IMR-90 (cell line): ENCODE measurements at regions not wholly inside any gene's neighbourhood (a gene's known extent, or its start where the extent isn't known, plus 50 kb on each side); places are given as distances from the start of the nearest gene placed in this dataset.

Source experiments
- ATAC-seq: fragments of 200-7000 bp; cut with Tn5 transposase; 2 replicates; pipeline ENCODE4 v1.9.1; 2020; ENCODE audit warnings: low read depth, mild to moderate bottlenecking, moderate library complexity
- BruUV-seq: library from RNA; stranded (reverse); fragments of 400-500 nt; replicated peaks from 2 replicates; lab custom pipeline; 2021; lab: Mats Ljungman, UMichigan
- CTCF ChIA-PET: fragments of 300-600 bp; formaldehyde crosslinking; extraction: SDS; loops from one replicate; lab custom pipeline; 2021; ENCODE audit warnings: antibody characterized with exemption; lab: Yijun Ruan, JAX
- POLR2A ChIA-PET: fragments of 300-600 bp; sonication (Branson Sonifier 250); formaldehyde crosslinking; loops from one replicate; lab custom pipeline; 2022; ENCODE audit warnings: antibody characterized with exemption; ENCODE audit not compliant: unreplicated experiment; lab: Charles Lee
- DNase-seq: peaks from one replicate; pipeline ENCODE4 v3.0.0; 2013
- H2AFZ ChIP-seq: replicated peaks from 2 replicates; pipeline ENCODE3; 2013; ENCODE audit warnings: low read length, mild to moderate bottlenecking; ENCODE audit not compliant: poor library complexity
- H2AK5ac ChIP-seq: 2 replicates; pipeline ENCODE4 v1.6.1; 2013; ENCODE audit warnings: low read depth, low read length, inconsistent platforms
- H2AK9ac ChIP-seq: replicated peaks from 2 replicates; pipeline ENCODE3; 2013; ENCODE audit warnings: mild to moderate bottlenecking, low read depth, low read length, moderate library complexity; ENCODE audit not compliant: poor library complexity
- H2BK120ac ChIP-seq: 2 replicates; pipeline ENCODE4 v1.6.1; 2013; ENCODE audit warnings: low read depth, low read length, inconsistent platforms
- H2BK15ac ChIP-seq: 3 replicates; pipeline ENCODE4 v1.6.1; 2013; ENCODE audit warnings: low read depth, low read length, inconsistent platforms
- H2BK20ac ChIP-seq: 2 replicates; pipeline ENCODE4 v1.6.1; 2013; ENCODE audit warnings: low read depth, mild to moderate bottlenecking, inconsistent platforms, low read length, moderate library complexity
- H2BK5ac ChIP-seq: 2 replicates; pipeline ENCODE4 v1.6.1; 2013; ENCODE audit warnings: mild to moderate bottlenecking, low read depth, low read length, inconsistent platforms; ENCODE audit not compliant: poor library complexity, severe bottlenecking
- H3K14ac ChIP-seq: replicated peaks from 2 replicates; pipeline ENCODE4 v1.6.1; 2013; ENCODE audit warnings: low read depth, low read length, inconsistent platforms
- H3K18ac ChIP-seq: 2 replicates; pipeline ENCODE4 v1.6.1; 2013; ENCODE audit warnings: low read depth, low read length, control low read depth
- H3K23ac ChIP-seq: 2 replicates; pipeline ENCODE4 v1.6.1; 2013; ENCODE audit warnings: low read depth, low read length, inconsistent platforms
- H3K27ac ChIP-seq: 2 replicates; pipeline ENCODE4 v1.5.1; 2013; ENCODE audit warnings: mild to moderate bottlenecking, control low read depth, low read length; ENCODE audit not compliant: insufficient read depth
- H3K27me3 ChIP-seq: 2 replicates; pipeline ENCODE4 v1.6.1; 2013; ENCODE audit warnings: low read length; ENCODE audit not compliant: control insufficient read depth, insufficient read depth
- H3K36me3 ChIP-seq: 2 replicates; pipeline ENCODE4 v1.6.1; 2013; ENCODE audit warnings: low read length, mixed read lengths; ENCODE audit not compliant: control insufficient read depth, insufficient read depth
- H3K4ac ChIP-seq: 2 replicates; pipeline ENCODE4 v1.6.1; 2013; ENCODE audit warnings: low read depth, low read length, inconsistent platforms
- H3K4me1 ChIP-seq: 2 replicates; pipeline ENCODE4 v1.6.1; 2013; ENCODE audit warnings: low read length, mixed read lengths; ENCODE audit not compliant: control insufficient read depth, insufficient read depth
- H3K4me2 ChIP-seq: 2 replicates; pipeline ENCODE4 v1.6.1; 2013; ENCODE audit warnings: low read depth, mild to moderate bottlenecking, control low read depth, low read length, moderate library complexity
- H3K4me3 ChIP-seq: 2 replicates; pipeline ENCODE4 v1.5.1; 2013; ENCODE audit warnings: low read depth, mild to moderate bottlenecking, control low read depth, low read length, moderate library complexity; ENCODE audit not compliant: insufficient read depth
- H3K56ac ChIP-seq: 2 replicates; pipeline ENCODE4 v1.6.1; 2013; ENCODE audit warnings: low read length, inconsistent platforms; ENCODE audit not compliant: insufficient read depth; ENCODE audit errors: extremely low read depth
- H3K79me1 ChIP-seq, 2 experiments: 2 replicates each; pipeline ENCODE4 v1.6.1; 2013; ENCODE audit warnings: low read length in 2 of 2, inconsistent platforms in 1 of 2, low read depth in 1 of 2
- H3K9ac ChIP-seq: 2 replicates; pipeline ENCODE4 v1.6.1; 2013; ENCODE audit warnings: low read depth, low read length, control low read depth
- H3K9me1 ChIP-seq: 2 replicates; pipeline ENCODE4 v1.6.1; 2013; ENCODE audit warnings: low read length, inconsistent platforms; ENCODE audit not compliant: insufficient read depth
- H3K9me3 ChIP-seq: 2 replicates; pipeline ENCODE4 v1.6.1; 2013; ENCODE audit warnings: low read length; ENCODE audit not compliant: control insufficient read depth, insufficient read depth
- H4K20me1 ChIP-seq: 2 replicates; pipeline ENCODE4 v1.6.1; 2013; ENCODE audit warnings: low read length, inconsistent platforms; ENCODE audit not compliant: insufficient read depth
- H4K5ac ChIP-seq: 2 replicates; pipeline ENCODE4 v1.6.1; 2013; ENCODE audit warnings: mild to moderate bottlenecking, low read depth, low read length, control low read depth
- H4K8ac ChIP-seq, 2 experiments: 2 replicates each; pipeline ENCODE4 v1.6.1; 2013; ENCODE audit warnings: low read depth in 2 of 2, low read length in 2 of 2, control low read depth in 1 of 2, inconsistent platforms in 1 of 2
- H4K91ac ChIP-seq: 2 replicates; pipeline ENCODE4 v1.6.1; 2013; ENCODE audit warnings: low read depth, low read length, inconsistent platforms; ENCODE audit not compliant: insufficient read depth
- BHLHE40 ChIP-seq: fragments of 150-350 bp; IDR thresholded peaks from 2 replicates; pipeline ENCODE4 v1.6.1; 2016; ENCODE audit warnings: mild to moderate bottlenecking, low read depth, low read length
- CEBPB ChIP-seq: IDR thresholded peaks from 2 replicates; pipeline ENCODE4 v1.6.1; 2012; ENCODE audit warnings: low read depth, low read length, improper control_type of control experiment
- CHD1 ChIP-seq: IDR thresholded peaks from 2 replicates; pipeline ENCODE4 v1.6.1; 2012; ENCODE audit warnings: low read depth, low read length, improper control_type of control experiment
- FOS ChIP-seq: fragments of 150-350 bp; IDR thresholded peaks from 2 replicates; pipeline ENCODE4 v1.6.1; 2016; ENCODE audit warnings: low read depth, low read length
- MAFK ChIP-seq: IDR thresholded peaks from 2 replicates; pipeline ENCODE4 v1.6.1; 2012; ENCODE audit warnings: low read depth, low read length, improper control_type of control experiment
- MAZ ChIP-seq: IDR thresholded peaks from 2 replicates; pipeline ENCODE4 v1.6.1; 2012; ENCODE audit warnings: low read depth, mild to moderate bottlenecking, low read length, improper control_type of control experiment, moderate library complexity, borderline replicate concordance
- MXI1 ChIP-seq: IDR thresholded peaks from 2 replicates; pipeline ENCODE4 v1.6.1; 2012; ENCODE audit warnings: low read depth, mild to moderate bottlenecking, low read length, moderate library complexity, borderline replicate concordance
- NFE2L2 ChIP-seq: fragments of 150-350 bp; IDR thresholded peaks from 2 replicates; pipeline ENCODE4 v1.6.1; 2016; ENCODE audit warnings: low read depth, mild to moderate bottlenecking, low read length
- POLR2A ChIP-seq: IDR thresholded peaks from 2 replicates; pipeline ENCODE4 v1.6.1; 2012; ENCODE audit warnings: mild to moderate bottlenecking, low read depth, low read length
- RAD21 ChIP-seq: IDR thresholded peaks from 2 replicates; pipeline ENCODE4 v1.6.1; 2012; ENCODE audit warnings: low read length, improper control_type of control experiment
- RCOR1 ChIP-seq: IDR thresholded peaks from 2 replicates; pipeline ENCODE4 v1.6.1; 2012; ENCODE audit warnings: mild to moderate bottlenecking, low read length, improper control_type of control experiment; ENCODE audit not compliant: insufficient replicate concordance
- RFX5 ChIP-seq: IDR thresholded peaks from 2 replicates; pipeline ENCODE4 v1.8.0; 2012; ENCODE audit warnings: low read depth, mild to moderate bottlenecking, low read length, moderate library complexity
- SMC3 ChIP-seq: fragments of 150-350 bp; IDR thresholded peaks from 2 replicates; pipeline ENCODE4 v1.6.1; 2016; ENCODE audit warnings: low read depth, mild to moderate bottlenecking, antibody characterized with exemption, low read length, moderate library complexity
- WGBS, 2 experiments: methylation state at CpG; one replicate each; pipeline versions ENCODE4 v1.1.5 to v1.1.7; 2013; ENCODE audit warnings: missing lambda C conversion rate in 2 of 2; ENCODE audit not compliant: insufficient read length in 1 of 2; ENCODE audit errors: extremely low coverage in 2 of 2; 5-methylcytosine and 5-hydroxymethylcytosine counted together
- dilution Hi-C: fragments of 300-500 bp; cut with HindIII; formaldehyde crosslinking; loops from one replicate; pipeline ENCODE4 v1.14.3; 2018; ENCODE audit warnings: low sequenced_read_pairs; ENCODE audit not compliant: unreplicated experiment
- in situ Hi-C: fragments of 300-500 bp; cut with MboI; formaldehyde crosslinking; loops from 3 replicates; pipeline ENCODE4 v1.14.3; 2019; ENCODE audit warnings: low sequenced_read_pairs, inconsistent platforms, mixed read lengths
- intact Hi-C: fragments of 100-400 bp; cut with micrococcal nuclease; formaldehyde crosslinking; loops from 2 replicates; pipeline ENCODE4 v1.10.0; 2022
- TF ChIP-seq, protein P1 (sequence below): conservative IDR thresholded peaks from 2 replicates; pipeline ENCODE4 v1.5.1; 2012; ENCODE audit warnings: mild to moderate bottlenecking, low read depth, low read length, improper control_type of control experiment
- TF ChIP-seq, protein P2 (sequence below): fragments of 150-350 bp; IDR thresholded peaks from 2 replicates; pipeline ENCODE4 v1.6.1; 2016; ENCODE audit warnings: low read depth, mild to moderate bottlenecking, low read length, moderate library complexity, borderline replicate concordance
- TF ChIP-seq, protein P3 (sequence below): fragments of 150-350 bp; IDR thresholded peaks from 2 replicates; pipeline ENCODE4 v1.6.1; 2017; ENCODE audit warnings: mild to moderate bottlenecking, antibody characterized with exemption, low read length, low read depth

DNA sequence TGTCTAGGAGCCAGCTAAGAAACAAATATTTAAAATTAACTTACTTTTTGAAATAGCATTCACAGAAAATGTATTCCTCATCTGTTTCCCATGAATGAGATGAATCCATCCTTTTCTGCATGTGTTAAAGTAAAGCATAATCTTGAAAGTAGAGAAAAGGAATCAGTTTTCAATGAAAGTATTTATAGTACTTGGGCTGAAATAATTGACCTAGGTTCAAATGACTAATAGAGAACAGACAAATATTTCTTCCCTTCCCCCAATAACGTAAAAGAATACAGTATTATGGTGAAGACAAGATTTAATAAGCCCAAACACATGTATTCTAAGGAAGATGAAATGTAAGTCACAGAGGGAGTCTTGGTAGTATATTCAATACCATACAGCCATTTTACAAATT is 403.5 kb downstream of the ZNF608 start:
- no peak overlapping the region for H2AK5ac ChIP-seq
- H2AFZ ChIP-seq: no peak overlapping the region
- H2BK5ac ChIP-seq: no peak overlapping the region
- H3K79me1 ChIP-seq: no peaks in the 10 kb centered on the region
- TF ChIP-seq RAD21 (no peak), MAFK (no peak), RCOR1 (no peak), FOS (no peak), MXI1 (no peak), NFE2L2 (no peak), CHD1 (no peak), MAZ (no peak), POLR2A (no peak), BHLHE40 (no peak), RFX5 (no peak), SMC3 (no peak), CEBPB (no peak)
- TF ChIP-seq, protein P1, sequence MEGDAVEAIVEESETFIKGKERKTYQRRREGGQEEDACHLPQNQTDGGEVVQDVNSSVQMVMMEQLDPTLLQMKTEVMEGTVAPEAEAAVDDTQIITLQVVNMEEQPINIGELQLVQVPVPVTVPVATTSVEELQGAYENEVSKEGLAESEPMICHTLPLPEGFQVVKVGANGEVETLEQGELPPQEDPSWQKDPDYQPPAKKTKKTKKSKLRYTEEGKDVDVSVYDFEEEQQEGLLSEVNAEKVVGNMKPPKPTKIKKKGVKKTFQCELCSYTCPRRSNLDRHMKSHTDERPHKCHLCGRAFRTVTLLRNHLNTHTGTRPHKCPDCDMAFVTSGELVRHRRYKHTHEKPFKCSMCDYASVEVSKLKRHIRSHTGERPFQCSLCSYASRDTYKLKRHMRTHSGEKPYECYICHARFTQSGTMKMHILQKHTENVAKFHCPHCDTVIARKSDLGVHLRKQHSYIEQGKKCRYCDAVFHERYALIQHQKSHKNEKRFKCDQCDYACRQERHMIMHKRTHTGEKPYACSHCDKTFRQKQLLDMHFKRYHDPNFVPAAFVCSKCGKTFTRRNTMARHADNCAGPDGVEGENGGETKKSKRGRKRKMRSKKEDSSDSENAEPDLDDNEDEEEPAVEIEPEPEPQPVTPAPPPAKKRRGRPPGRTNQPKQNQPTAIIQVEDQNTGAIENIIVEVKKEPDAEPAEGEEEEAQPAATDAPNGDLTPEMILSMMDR: no peak
- TF ChIP-seq, protein P2, sequence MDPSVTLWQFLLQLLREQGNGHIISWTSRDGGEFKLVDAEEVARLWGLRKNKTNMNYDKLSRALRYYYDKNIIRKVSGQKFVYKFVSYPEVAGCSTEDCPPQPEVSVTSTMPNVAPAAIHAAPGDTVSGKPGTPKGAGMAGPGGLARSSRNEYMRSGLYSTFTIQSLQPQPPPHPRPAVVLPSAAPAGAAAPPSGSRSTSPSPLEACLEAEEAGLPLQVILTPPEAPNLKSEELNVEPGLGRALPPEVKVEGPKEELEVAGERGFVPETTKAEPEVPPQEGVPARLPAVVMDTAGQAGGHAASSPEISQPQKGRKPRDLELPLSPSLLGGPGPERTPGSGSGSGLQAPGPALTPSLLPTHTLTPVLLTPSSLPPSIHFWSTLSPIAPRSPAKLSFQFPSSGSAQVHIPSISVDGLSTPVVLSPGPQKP: no peak
- TF ChIP-seq, protein P3, sequence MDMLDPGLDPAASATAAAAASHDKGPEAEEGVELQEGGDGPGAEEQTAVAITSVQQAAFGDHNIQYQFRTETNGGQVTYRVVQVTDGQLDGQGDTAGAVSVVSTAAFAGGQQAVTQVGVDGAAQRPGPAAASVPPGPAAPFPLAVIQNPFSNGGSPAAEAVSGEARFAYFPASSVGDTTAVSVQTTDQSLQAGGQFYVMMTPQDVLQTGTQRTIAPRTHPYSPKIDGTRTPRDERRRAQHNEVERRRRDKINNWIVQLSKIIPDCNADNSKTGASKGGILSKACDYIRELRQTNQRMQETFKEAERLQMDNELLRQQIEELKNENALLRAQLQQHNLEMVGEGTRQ: no peak
- no peak overlapping the region for H4K5ac ChIP-seq
- intact Hi-C loops: loop anchor here (5.0 kb wide), 2 partner anchors 404 to 671 kb away; partner anchors contain the start of gene ZNF608
- H2AK9ac ChIP-seq: no peak overlapping the region
- BruUV-seq: no TSS peak
- H3K23ac ChIP-seq: no peak overlapping the region
- no peak overlapping the region for H3K14ac ChIP-seq
- no peaks in the 10 kb centered on the region for H3K36me3 ChIP-seq
- no peak overlapping the region for H3K56ac ChIP-seq
- no peak overlapping the region for H3K4me3 ChIP-seq
- no peaks in the 10 kb centered on the region; the same call in 1 of the 2 replicates for H3K9me3 ChIP-seq
- H2BK20ac ChIP-seq: no peak overlapping the region
- H3K9me1 ChIP-seq: 0 out of 2 replicates have a peak, but pooled peaks cover 3% of the 10 kb centered on the region
- no peak overlapping the region for H4K8ac ChIP-seq
- ATAC-seq: peak; percentile 12; the same call in 1 of the 2 replicates
- H4K91ac ChIP-seq: no peak overlapping the region
- WGBS, 2 experiments: no CpG with 5 or more reads among the region's 1 CpG
- H3K4me1 ChIP-seq: 0 out of 2 replicates have a peak, but pooled peaks cover 2% of the 10 kb centered on the region
- H3K9ac ChIP-seq: no peak overlapping the region
- dilution Hi-C loops: no loop called here
- H3K27ac ChIP-seq: no peak overlapping the region
- in situ Hi-C loops: no loop called here
- no peak overlapping the region for H3K18ac ChIP-seq
- peak; percentile 34 for DNase-seq
- H3K27me3 ChIP-seq: peaks cover 3% of the 10 kb centered on the region; the same call in 1 of the 2 replicates
- POLR2A ChIA-PET: no interaction called here
- H3K4me2 ChIP-seq: peak overlapping the region; percentile 79
- no peak overlapping the region for H3K4ac ChIP-seq
- CTCF ChIA-PET: interaction anchor here (0.6 kb wide), 1 partner anchor 55 kb away, joined by 4 read pairs; no protein-coding TSS in a partner anchor
- no peak overlapping the region for H2BK15ac ChIP-seq
- no peak overlapping the region for H2BK120ac ChIP-seq
- no peaks in the 10 kb centered on the region for H4K20me1 ChIP-seq
